Esophagus squamous epithelium (tissue), 4 donors: ENCODE measurements at regions not wholly inside any gene's neighbourhood (a gene's known extent, or its start where the extent isn't known, plus 50 kb on each side); places are given as distances from the start of the nearest gene placed in this dataset.

Experiments used
- POLR2A ChIP-seq, 4 donors: fragments of 450-650 bp; IDR thresholded peaks; one replicate each; pipeline ENCODE4 v1.6.1; 2017; ENCODE audit warnings: antibody characterized with exemption in 4 of 4, mild to moderate bottlenecking in 4 of 4, moderate library complexity in 3 of 4
- TF ChIP-seq, protein P1 (sequence below), 6 experiments: fragments of 450-650 bp in 4 of 6; fragments of 200-600 bp in 2 of 6; sonication (generic) in 2 of 6; IDR thresholded peaks; one replicate each; pipeline ENCODE4 v1.5.1; 2016 to 2019; ENCODE audit warnings: antibody characterized with exemption in 6 of 6, mild to moderate bottlenecking in 4 of 6, moderate library complexity in 4 of 6

DNA sequence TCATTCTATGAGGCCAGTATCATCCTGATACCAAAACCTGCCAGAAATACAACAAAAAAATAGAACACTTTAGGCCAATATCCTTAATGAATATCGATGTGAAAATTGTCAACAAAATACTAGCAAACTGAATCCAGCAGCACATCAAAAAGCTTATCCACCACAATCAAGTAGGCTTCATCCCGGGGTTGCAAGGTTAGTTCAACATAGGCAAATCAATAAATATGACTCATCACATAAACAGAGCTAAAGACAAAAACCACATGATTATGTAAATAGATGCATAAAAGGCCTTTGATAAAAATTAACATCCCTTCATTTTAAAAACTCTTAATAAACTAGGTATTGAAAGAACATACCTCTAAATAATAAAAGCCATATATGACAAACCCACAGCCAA, 403.2 kb upstream of the AZI2 start:
- TF ChIP-seq, protein P1, sequence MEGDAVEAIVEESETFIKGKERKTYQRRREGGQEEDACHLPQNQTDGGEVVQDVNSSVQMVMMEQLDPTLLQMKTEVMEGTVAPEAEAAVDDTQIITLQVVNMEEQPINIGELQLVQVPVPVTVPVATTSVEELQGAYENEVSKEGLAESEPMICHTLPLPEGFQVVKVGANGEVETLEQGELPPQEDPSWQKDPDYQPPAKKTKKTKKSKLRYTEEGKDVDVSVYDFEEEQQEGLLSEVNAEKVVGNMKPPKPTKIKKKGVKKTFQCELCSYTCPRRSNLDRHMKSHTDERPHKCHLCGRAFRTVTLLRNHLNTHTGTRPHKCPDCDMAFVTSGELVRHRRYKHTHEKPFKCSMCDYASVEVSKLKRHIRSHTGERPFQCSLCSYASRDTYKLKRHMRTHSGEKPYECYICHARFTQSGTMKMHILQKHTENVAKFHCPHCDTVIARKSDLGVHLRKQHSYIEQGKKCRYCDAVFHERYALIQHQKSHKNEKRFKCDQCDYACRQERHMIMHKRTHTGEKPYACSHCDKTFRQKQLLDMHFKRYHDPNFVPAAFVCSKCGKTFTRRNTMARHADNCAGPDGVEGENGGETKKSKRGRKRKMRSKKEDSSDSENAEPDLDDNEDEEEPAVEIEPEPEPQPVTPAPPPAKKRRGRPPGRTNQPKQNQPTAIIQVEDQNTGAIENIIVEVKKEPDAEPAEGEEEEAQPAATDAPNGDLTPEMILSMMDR (IDR thresholded peaks at IDR 0.05) = no peak
- no peak for TF ChIP-seq POLR2A (IDR thresholded peaks at IDR 0.05)
